Limb (tissue), 2 donors: ENCODE measurements at regions not wholly inside any gene's neighbourhood (a gene's known extent, or its start where the extent isn't known, plus 50 kb on each side); places are given as distances from the start of the nearest gene placed in this dataset.

Source experiments
- DNase-seq, 2 donors: peaks; one replicate each; pipeline ENCODE4 v3.0.0-alpha.2; 2016; ENCODE audit errors: extremely low spot score in 2 of 2

DNA sequence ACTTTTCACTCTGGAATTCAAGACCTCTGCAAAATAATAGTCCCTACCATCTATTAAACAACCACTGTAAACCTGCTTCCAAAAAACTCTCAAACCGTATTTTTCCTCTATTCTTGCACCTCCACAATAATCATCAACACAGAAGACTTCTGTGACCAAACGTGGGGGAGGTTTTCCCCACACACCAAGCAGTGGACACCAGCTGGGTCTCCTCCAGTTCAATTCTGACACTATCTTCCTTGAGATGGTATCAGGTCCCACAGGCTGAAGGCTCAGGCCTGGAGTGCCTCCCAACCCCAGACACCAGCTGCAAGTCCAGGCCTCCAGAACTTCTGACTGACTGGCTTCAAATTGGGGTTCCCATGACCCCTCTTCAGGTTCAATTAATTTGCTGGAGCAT, 89.6 kb upstream of the RAP2B start:
- DNase-seq: no peak

- no peak for DNase-seq
Observed at GRCh38 chr3:153072856-153073255, 89.2 kb upstream of the RAP2B start.

DNA sequence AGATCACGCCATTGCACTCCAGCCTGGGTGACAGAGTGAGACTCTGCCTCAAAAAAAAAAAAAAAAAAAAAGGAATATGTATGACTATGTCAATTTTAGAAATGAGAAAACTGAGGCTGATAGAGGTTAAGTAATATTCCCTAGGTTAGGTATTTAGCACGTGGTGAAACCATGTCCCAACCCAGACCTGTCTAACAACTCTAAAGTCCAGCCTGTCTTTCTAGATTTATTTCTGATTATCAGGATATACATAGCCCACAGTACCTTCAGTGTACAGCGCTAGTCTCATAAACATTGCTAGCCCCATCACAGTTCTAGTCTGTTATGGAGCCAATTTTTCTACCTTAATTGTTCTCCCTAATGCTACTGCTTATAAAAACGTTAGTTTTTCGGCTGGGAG, 88.4 kb upstream of the RAP2B start:
- DNase-seq: no peak

- DNase-seq: no peak
Observed at GRCh38 chr3:153078826-153079225, 83.2 kb upstream of the RAP2B start.

GRCh38 chr3:153079386-153079785, 82.6 kb upstream of the RAP2B start:
- no peak for DNase-seq

DNA sequence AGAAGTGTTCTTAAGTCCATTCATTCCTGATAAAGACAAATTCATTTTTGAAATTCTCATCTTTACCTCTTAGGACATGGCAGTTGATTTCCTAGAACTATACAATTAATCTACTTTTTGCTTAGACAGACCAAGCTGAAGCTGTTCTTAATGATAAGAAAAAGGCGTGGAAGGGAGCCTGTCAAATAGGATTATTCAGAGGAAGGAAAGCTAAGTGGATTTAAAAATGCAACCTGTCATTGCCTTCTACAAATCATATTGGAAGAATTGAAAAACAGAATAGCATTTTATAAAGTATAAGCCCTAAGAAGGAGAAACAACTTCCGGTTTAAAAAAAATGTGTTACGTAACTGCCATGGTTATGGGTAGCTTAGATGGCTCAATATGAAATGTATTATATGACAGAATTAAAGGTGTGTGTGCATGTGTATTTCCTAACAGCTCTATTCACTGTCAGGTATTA, 81.2 kb upstream of the RAP2B start:
- no peak for DNase-seq

- no peak for DNase-seq
Observed at GRCh38 chr3:153084431-153084830, 77.6 kb upstream of the RAP2B start.

DNA sequence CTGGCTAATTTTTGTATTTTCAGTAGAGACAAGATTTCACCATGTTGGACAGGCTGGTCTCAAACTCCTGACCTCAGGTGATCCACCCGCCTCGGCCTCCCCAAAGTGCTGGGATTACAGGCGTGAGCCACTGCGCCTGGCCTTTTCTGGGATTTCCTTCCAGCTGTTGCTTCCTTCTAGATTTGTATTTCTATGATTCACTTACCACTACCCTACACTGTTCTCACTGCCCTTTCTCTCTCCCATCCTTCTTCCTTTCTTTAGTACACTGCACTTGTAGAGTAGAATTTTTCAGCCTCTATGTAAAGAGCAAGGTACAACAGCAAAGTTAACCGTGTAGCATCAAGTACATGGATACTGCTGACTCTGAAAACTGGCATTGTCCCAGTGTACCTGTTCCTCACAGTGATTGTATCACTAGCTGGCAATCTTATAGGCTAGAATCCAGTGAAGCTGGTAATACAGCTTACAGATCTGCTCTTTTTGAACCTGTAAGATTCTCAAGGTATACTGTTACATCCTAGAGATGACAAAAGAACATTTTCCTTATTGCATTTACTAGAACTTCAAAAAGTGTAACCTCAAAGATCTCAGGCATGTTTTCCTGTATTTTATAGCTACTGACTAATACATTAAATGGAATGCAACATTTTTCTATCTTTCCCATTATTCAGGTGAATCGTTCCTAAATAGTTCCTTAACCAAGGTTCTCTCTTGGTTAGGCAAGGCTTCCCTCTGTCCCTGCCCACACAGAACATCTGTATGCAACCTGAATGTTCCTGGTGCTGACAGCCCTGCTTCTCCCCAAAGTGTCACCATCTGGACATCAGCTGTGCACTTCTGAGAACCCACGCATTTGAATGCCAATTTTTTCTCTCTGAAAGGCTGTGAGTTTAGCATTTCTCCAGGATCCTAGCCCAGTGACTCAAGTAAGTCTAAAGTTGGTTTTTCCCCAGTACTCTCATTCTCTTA, 74.1 kb upstream of the RAP2B start:
- DNase-seq: peak; percentile 24 to 27

DNA sequence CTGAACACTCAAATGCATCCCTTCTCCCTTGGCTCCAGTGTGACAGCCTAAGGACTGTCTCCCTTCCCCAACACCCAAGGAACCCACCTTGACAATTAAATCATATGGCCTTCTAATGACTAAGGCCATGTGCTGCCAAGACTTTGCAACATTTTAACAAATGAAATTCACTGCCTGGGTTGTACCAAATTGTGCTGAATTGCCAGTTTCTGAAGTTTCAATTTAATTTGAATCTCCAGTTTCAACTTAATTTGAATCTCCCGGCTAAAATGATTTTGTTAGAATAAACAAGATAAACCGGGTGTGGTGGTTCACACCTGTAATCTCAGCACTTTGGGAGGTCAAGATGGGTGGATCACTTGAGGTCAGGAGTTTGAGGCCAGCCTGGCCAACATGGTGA, 72.4 kb upstream of the RAP2B start:
- DNase-seq: no peak

DNA sequence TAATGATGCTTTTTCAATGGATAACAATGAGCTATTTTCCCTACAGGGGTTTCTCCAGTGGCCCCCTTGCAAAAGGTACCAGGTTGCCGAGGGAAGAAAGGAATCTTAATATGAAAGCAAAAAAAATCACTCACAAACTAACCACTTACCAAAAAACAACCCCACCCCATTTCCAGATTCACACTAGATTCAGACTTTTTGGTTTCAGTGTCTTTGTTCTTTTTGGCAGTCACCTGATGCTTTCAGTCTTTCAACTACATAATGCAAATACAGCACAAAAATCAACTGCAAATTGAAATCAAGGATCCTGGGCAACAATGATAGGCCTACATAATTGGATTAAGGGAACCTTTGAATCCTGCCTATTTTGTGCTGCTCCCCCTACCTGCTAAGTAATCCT, 71.1 kb upstream of the RAP2B start:
- no peak for DNase-seq

DNA sequence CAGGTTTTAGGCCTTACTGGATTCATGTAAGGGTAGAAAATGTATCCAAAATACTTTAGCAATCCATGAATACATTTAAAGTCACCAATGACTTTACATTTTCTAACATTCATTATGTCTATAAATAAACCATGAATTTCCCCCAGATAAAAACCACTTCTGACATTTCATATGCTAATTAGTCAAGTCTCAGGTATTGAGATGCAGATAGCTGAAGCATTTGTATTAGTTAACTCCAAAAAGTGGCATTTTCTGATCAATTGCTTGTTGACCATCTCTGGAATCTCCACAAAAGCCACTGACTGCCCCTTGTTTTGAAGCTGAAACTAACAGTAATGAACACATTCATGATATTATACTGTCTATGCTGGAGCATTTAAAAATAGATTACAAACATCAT, 68.4 kb upstream of the RAP2B start:
- no peak for DNase-seq

DNA sequence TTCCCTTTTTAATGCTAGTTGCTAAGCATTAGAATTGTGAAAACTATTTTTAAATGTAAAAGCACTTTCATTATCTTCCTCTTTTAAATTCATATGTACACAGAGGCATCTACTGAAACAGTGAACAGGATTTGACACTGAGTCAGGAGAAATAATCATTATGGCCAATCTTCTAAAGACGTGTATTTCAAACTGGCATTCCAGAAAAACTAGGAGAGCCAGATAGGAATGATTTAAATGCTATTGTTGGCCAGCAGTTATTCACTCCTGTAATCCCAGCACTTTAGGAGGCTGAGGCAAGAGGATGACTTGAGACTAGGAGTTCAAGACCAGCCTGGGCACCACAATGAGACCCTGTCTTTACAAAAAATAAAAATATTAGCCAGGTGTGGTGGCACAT, 67.6 kb upstream of the RAP2B start:
- DNase-seq: no peak

DNA sequence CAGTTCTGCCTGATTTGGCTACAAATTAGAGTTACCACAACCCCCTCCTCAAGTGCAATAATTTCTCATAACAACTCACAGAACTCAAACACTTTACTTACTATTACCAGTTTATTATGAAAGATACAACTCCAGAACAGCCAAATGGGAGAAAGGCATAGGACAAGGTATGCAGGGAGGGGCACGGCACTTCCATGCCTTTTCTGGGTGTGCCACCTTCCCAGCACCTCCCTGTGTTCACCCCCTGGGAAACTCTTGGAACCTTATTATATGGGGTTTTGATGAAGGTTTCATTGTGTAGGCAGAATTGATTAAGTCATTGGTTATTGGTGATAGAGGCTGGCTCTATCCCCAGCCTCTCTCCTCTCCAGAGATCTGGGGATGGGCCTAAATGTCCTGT, 66.6 kb upstream of the RAP2B start:
- DNase-seq: no peak

DNA sequence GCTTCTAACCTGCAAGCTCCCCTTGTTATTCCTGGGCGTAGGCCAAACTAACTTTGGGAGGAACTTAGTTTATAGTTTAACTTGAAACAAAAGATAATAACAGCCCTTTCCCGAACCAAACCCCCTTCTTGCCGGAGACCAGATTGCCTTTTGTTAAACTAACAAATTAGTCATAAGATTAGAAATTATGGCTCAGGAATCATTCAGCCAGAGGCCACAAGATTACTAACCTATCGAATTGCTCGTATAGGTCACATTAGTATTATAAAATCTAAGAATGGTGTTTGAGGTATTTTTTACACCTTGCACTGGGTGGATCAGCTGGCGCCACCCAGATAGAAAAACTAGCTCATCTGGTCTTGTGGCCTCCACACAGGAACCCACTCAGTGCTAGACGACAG, 65.3 kb upstream of the RAP2B start:
- DNase-seq: no peak

- DNase-seq: no peak
Observed at GRCh38 chr3:153097213-153097612, 64.8 kb upstream of the RAP2B start.

DNA sequence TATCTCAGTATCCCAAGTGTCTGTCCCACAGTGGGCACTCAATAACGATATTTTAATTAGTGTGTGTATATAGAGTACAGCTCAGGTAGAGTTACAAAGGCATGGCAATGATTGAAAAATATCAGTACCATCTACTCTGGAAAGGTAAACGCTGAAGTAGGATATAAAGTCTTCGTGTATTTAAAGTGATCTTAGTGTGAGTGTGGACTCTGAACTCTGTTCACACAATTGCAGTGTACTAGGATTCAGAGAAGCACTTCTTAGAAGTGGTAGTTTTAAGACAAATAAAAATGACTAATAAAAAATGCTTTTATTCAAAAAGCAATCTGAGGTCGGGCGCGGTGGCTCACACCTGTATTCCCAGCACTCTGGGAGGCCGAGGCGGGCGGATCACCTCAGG, 62.9 kb upstream of the RAP2B start:
- no peak for DNase-seq

GRCh38 chr3:153103406-153103945, 58.5 kb upstream of the RAP2B start:
- DNase-seq: no peak

DNA sequence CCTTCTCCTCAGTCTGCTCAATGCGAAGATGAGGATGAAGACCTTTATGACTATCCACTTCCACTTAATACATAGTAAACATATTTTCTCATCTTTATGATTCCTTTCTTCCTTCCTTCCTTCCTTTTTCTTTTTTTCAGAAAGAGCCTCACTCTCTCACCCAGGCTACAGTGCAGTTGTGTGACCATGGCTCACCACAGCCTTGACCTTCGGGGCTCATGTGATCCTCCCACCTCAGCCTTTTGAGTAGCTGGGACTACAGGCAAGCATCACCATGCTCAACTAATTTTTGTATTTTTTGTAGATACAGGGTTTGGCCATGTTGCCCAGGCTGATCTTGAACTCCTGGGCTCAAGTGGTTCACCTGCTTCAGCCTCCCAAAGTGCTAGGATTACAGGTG, 52.0 kb upstream of the RAP2B start:
- DNase-seq: no peak

- no peak for DNase-seq
Observed at GRCh38 chr3:153111016-153111415, 51.0 kb upstream of the RAP2B start.
